Spinal cord (tissue), 9 donors: ENCODE measurements at regions not wholly inside any gene's neighbourhood (a gene's known extent, or its start where the extent isn't known, plus 50 kb on each side); places are given as distances from the start of the nearest gene placed in this dataset.

Experiments
- DNase-seq, 6 donors: peaks; one replicate each; pipeline versions ENCODE4 v3.0.0 to v3.0.0-alpha.2; 2013 to 2015; ENCODE audit warnings: low spot score in 6 of 6, low read depth in 4 of 6
- H3K27ac ChIP-seq: one replicate; pipeline ENCODE4 v1.5.1; 2013; ENCODE audit warnings: low read depth, low read length, control low read depth
- H3K27me3 ChIP-seq: one replicate; pipeline ENCODE4 v1.6.1; 2013; ENCODE audit warnings: low read length; ENCODE audit not compliant: control insufficient read depth, insufficient read depth
- H3K36me3 ChIP-seq: one replicate; pipeline ENCODE4 v1.6.1; 2013; ENCODE audit warnings: low read length; ENCODE audit not compliant: control insufficient read depth, insufficient read depth
- H3K4me1 ChIP-seq: one replicate; pipeline ENCODE4 v1.6.1; 2013; ENCODE audit warnings: low read length; ENCODE audit not compliant: control insufficient read depth, insufficient read depth
- H3K4me3 ChIP-seq: one replicate; pipeline ENCODE4 v1.5.1; 2013; ENCODE audit warnings: low read depth, low read length, control low read depth
- H3K9me3 ChIP-seq: one replicate; pipeline ENCODE4 v1.6.1; 2013; ENCODE audit warnings: low read length; ENCODE audit not compliant: control insufficient read depth, insufficient read depth
- WGBS: methylation state at CpG from one replicate; pipeline ENCODE4 v1.1.5; 2013; ENCODE audit warnings: missing lambda C conversion rate; ENCODE audit not compliant: insufficient coverage; 5-methylcytosine and 5-hydroxymethylcytosine counted together
- donor health status: healthy.

GRCh38 chr1:29673228-29673500, 436.8 kb downstream of the PTPRU start:
- no peaks in the 10 kb centered on the region for H3K36me3 ChIP-seq
- H3K9me3 ChIP-seq, result no peaks in the 10 kb centered on the region
- H3K4me1 ChIP-seq, result peaks cover 8% of the 10 kb centered on the region
- DNase-seq, result no peak
- H3K27me3 ChIP-seq, result no peaks in the 10 kb centered on the region
- H3K4me3 ChIP-seq, result no peak overlapping the region
- H3K27ac ChIP-seq, result no peak overlapping the region

- Histone ChIP-seq H3K9me3 (no peaks in the 10 kb centered on the region), H3K27me3 (no peaks in the 10 kb centered on the region), H3K4me3 (no peak overlapping the region), H3K4me1 (peaks cover 8% of the 10 kb centered on the region), H3K27ac (no peak overlapping the region), H3K36me3 (no peaks in the 10 kb centered on the region)
- 82% methylated on average over 10 of the region's 10 CpGs for WGBS
- no peak for DNase-seq
These were observed 436.3 kb downstream of the PTPRU start for GRCh38 chr1:29672416-29673227.

DNA sequence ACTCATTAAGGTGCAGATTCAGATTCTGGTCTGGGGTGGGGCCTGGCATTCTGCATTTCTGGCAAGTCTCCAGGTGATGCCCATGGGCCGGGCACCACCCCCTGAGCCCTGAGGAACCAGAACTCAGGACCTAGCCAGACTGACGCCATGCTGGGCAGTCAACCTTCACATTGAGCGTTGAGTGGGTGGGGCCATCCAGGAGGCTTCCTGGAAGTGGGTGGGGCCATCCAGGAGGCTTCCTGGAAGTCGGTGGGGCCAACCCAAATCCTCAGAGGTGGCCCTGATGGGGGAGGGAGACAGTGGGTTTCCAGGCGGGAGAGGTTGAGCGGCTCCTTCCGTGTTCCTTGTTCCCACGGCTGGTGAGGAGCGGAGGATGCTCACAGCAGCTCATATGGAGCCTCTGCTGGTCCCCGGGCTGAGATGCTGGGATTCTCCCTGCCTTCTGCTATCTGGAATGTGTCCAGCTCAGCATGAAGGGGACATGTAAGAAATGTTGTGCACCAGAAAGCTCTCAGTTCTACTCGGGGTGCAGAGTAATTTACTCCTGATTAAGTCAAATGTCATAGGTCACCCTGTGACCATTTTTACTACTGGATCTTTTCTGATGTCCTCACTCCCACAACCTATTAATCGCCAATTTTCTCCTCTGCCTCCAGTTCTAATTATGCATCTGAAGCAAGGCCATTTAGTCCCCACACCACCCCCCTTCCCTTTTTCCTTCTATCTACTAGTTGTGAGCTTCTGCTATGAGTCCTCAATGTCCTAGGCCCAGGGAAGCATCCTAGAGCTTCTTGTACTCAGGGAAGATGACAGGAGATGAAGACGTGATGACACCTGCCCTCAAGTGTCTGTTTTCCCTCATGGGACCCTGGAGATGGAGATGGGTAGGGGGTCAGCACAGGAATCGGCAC, 435.4 kb downstream of the PTPRU start:
- Histone ChIP-seq H3K4me3 (no peak overlapping the region), H3K9me3 (no peaks in the 10 kb centered on the region), H3K27ac (no peak overlapping the region), H3K36me3 (no peaks in the 10 kb centered on the region), H3K27me3 (no peaks in the 10 kb centered on the region), H3K4me1 (peaks cover 8% of the 10 kb centered on the region)
- DNase-seq, result peak in 1 of 6 donors; percentile 58
- 75% methylated on average over 13 of the region's 14 CpGs for WGBS

DNA sequence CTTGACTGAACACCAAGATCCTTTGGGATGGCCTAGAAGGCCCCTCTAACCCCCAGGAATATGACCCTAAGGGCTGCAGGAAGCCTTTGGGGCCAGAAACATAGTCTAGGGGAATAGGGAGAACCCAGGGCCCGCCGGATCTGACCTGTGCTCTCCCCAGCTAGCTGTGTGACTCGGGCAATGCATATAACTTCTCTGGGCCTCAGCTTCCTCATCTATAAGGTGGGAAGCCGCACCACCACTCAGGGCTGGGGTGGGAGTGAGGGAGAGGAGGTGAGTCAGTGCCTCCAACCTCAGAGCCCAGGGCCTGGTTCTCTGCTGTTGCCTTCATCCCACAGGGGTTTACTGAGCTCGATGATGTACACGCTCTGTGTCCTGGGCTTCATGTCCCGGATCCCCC, 434.4 kb downstream of the PTPRU start:
- DNase-seq, result no peak
- 95% methylated on average over 5 of the region's 7 CpGs for WGBS

GRCh38 chr1:29669912-29670311, 433.6 kb downstream of the PTPRU start:
- no peaks in the 10 kb centered on the region for H3K4me1 ChIP-seq
- H3K27me3 ChIP-seq, result no peaks in the 10 kb centered on the region
- WGBS, result no CpG with 5 or more reads among the region's 3 CpGs
- no peak for DNase-seq
- no peak overlapping the region for H3K4me3 ChIP-seq
- H3K9me3 ChIP-seq, result no peaks in the 10 kb centered on the region
- H3K36me3 ChIP-seq, result no peaks in the 10 kb centered on the region
- no peak overlapping the region for H3K27ac ChIP-seq

More for the DNA sequence above, 434.4 kb downstream of the PTPRU start:
- Histone ChIP-seq H3K4me3 (no peak overlapping the region), H3K36me3 (no peaks in the 10 kb centered on the region), H3K9me3 (no peaks in the 10 kb centered on the region), H3K27ac (no peak overlapping the region), H3K27me3 (no peaks in the 10 kb centered on the region), H3K4me1 (peaks cover 5% of the 10 kb centered on the region)

DNA sequence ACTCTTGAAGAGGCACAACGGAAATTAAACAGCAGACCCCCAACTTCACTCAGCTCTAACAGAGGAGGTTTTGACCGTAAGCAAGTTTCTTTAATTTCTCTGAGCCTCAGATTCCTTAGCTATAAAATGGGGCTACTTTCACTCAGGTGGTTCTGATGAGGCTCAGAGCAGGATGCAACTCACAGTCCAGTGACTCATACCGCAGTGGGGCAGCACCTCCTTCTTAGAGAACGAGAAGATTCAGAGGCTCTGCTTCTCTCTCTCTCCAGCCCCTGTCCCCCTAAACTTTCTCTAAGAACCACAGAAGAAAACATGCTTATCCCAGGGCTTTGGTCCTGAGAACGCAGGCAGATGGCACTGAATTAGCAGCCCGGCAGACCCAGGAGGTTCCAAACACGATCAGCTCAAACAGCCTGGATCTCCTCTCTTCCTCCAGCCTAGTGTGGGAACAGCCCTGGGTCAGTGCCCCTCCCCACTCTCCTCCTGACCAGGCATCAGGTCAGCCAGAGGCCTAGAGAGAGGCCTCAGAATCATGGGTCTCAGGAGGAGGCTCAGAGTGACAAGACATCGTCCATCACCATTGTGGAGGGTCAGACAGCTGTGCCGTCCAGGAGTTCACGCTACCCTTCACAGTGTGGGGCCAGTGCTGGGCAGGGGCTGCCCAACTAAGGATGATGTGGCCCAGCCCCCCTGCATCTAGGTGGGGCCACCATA, 433.0 kb downstream of the PTPRU start:
- Histone ChIP-seq H3K27ac (no peak overlapping the region), H3K4me3 (no peak overlapping the region), H3K36me3 (no peaks in the 10 kb centered on the region), H3K4me1 (no peaks in the 10 kb centered on the region), H3K9me3 (no peaks in the 10 kb centered on the region), H3K27me3 (no peaks in the 10 kb centered on the region)
- 72% methylated on average over 9 of the region's 10 CpGs for WGBS
- no peak for DNase-seq

DNA sequence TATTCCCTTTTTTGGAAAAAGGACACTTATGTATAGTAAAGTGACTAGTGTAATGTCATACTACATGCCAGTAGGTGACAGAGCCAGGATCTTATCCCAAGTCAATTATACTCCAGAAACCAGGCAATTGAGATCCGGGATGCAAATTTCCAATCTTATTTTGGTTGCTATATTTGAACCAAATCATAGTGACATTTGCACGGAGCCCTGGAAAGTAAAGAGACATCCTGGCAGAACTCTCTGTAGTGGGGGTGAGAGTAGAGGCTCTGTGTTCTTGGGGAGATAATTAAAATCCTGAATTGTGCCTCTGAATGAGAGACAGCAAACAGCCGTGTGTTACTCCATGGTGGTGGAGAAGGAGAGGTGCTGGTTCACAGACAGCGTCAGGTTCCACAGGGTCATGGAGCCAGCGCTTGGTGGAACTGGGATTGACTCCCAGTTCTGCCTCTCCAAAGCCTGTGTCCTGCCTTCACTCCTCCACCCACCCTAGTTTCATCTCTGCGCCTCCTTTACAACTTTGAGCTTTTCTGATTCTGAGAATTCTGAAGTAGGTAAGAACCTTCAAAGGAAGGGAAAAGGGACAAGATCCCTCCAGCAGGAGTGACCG, 432.3 kb downstream of the PTPRU start:
- Histone ChIP-seq H3K9me3 (no peaks in the 10 kb centered on the region), H3K4me1 (no peaks in the 10 kb centered on the region), H3K4me3 (no peak overlapping the region), H3K27me3 (no peaks in the 10 kb centered on the region), H3K27ac (no peak overlapping the region), H3K36me3 (no peaks in the 10 kb centered on the region)
- WGBS, result 70% methylated on average over 4 of the region's 7 CpGs
- DNase-seq, result peak in 1 of 6 donors; percentile 82

DNA sequence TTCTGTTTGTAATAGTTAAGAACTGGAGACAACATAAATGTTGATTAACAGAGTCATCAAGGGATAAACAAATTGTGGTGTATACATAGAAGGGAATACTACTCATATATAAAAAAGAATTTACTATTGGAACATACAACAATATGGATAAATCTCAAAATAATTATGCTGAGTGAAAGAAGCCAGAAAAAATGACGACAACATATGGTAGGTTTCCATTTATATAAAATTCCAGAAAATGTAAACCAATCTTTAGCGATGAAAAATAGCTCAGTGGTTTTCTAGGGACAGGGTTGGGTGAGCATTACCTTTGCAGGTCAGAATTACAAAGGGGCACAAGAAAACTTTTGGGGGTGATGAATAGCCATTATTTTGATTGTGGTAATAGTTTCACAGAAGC, 431.6 kb downstream of the PTPRU start:
- DNase-seq, result peak in 1 of 6 donors; percentile 65
- WGBS, result no CpG with 5 or more reads among the region's 2 CpGs

DNA sequence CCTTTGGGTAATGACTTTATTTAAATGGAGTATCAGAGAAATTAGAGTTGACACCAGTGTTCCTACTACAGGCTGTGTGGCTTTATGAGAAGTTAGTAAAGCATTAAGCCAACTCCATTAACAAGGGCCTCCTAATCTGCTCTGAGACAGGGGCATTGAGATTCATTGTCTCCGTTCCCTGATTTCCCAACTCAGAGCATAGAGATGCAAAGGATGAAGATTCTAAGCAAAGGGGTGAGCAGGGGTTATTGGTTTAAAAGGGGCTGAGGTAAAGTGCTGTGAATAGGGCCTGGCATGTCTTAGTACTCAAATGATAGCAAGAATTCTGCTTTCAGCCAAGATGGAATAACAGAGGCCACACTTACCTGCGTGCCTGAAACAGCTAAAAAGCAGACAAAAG, 428.4 kb downstream of the PTPRU start:
- H3K27me3 ChIP-seq, result no peaks in the 10 kb centered on the region
- no peak overlapping the region for H3K4me3 ChIP-seq
- no peak overlapping the region for H3K27ac ChIP-seq
- no peaks in the 10 kb centered on the region for H3K4me1 ChIP-seq
- H3K36me3 ChIP-seq, result no peaks in the 10 kb centered on the region
- H3K9me3 ChIP-seq, result no peaks in the 10 kb centered on the region
- WGBS, result no CpG with 5 or more reads among the region's 2 CpGs
- DNase-seq, result peak in 1 of 6 donors; percentile 43

More for the DNA sequence above, 431.6 kb downstream of the PTPRU start:
- Histone ChIP-seq H3K4me3 (no peak overlapping the region), H3K4me1 (no peaks in the 10 kb centered on the region), H3K27me3 (no peaks in the 10 kb centered on the region), H3K27ac (no peak overlapping the region), H3K36me3 (no peaks in the 10 kb centered on the region), H3K9me3 (no peaks in the 10 kb centered on the region)
